DMS114 treated with DMSO at 0.1 percent for 48 hours (cell line): ENCODE measurements at regions not wholly inside any gene's neighbourhood (a gene's known extent, or its start where the extent isn't known, plus 50 kb on each side); places are given as distances from the start of the nearest gene placed in this dataset.

Experiments
- DNase-seq: peaks from one replicate; lab custom pipeline; 2025; ENCODE audit not compliant: unreplicated experiment; lab: John Stamatoyannopoulos, UW

GRCh38 chr10:78426181-78426580, 392.5 kb downstream of the RPS24 start:
- no peak for DNase-seq

- DNase-seq, result no peak
These were observed 393.9 kb downstream of the RPS24 start for GRCh38 chr10:78427497-78428031.

GRCh38 chr10:78428579-78428978, 394.9 kb downstream of the RPS24 start:
- DNase-seq, result no peak

GRCh38 chr10:78429984-78430383, 396.3 kb downstream of the RPS24 start:
- DNase-seq, result no peak

GRCh38 chr10:78432583-78432982, 398.9 kb downstream of the RPS24 start:
- no peak for DNase-seq

- DNase-seq, result no peak
These were observed 399.5 kb downstream of the RPS24 start for GRCh38 chr10:78433076-78433595.

GRCh38 chr10:78433766-78434535, 400.3 kb downstream of the RPS24 start:
- DNase-seq, result no peak

- DNase-seq, result no peak
These were observed 401.2 kb downstream of the RPS24 start for GRCh38 chr10:78434886-78435285.

GRCh38 chr10:78435484-78436221, 402.0 kb downstream of the RPS24 start:
- no peak for DNase-seq

GRCh38 chr10:78436222-78436573, 402.5 kb downstream of the RPS24 start:
- DNase-seq, result no peak

GRCh38 chr10:78436706-78437406, 403.2 kb downstream of the RPS24 start:
- no peak for DNase-seq

GRCh38 chr10:78437407-78437768, 403.7 kb downstream of the RPS24 start:
- no peak for DNase-seq

- no peak for DNase-seq
These were observed 404.6 kb downstream of the RPS24 start for GRCh38 chr10:78437998-78438906.

GRCh38 chr10:78438907-78439809, 405.5 kb downstream of the RPS24 start:
- DNase-seq, result no peak

GRCh38 chr10:78441010-78441409, 407.3 kb downstream of the RPS24 start:
- no peak for DNase-seq

- no peak for DNase-seq
These were observed 408.0 kb downstream of the RPS24 start for GRCh38 chr10:78441694-78442093.

GRCh38 chr10:78442836-78443550, 409.3 kb downstream of the RPS24 start:
- DNase-seq, result no peak

- no peak for DNase-seq
These were observed 410.4 kb downstream of the RPS24 start for GRCh38 chr10:78443900-78444571.
